Thyroid gland (tissue), 4 donors: ENCODE measurements at regions not wholly inside any gene's neighbourhood (a gene's known extent, or its start where the extent isn't known, plus 50 kb on each side); places are given as distances from the start of the nearest gene placed in this dataset.

ENCODE experiments used
- DNase-seq, 2 donors: peaks; one replicate each; pipeline ENCODE4 v3.0.0-alpha.2; 2019
- H3K27ac ChIP-seq, 3 donors: fragments of 200-600 bp; sonication (generic); 1 replicate in 2 of 3; 2 replicates in 1 of 3; pipeline ENCODE4 v1.5.1; 2016 to 2019; ENCODE audit warnings: mild to moderate bottlenecking in 1 of 3, moderate library complexity in 1 of 3
- H3K27me3 ChIP-seq: fragments of 200-600 bp; sonication (generic); one replicate; pipeline ENCODE4 v1.5.1; 2019
- H3K36me3 ChIP-seq, 2 donors: fragments of 200-600 bp; sonication (generic); one replicate each; pipeline ENCODE4 v1.5.1; 2016 to 2019
- H3K4me1 ChIP-seq, 2 donors: fragments of 200-600 bp; sonication (generic); one replicate each; pipeline ENCODE4 v1.5.1; 2017 to 2019
- H3K4me3 ChIP-seq, 3 donors: fragments of 200-600 bp; sonication (generic); replicated peaks in 1 of 3; 1 replicate in 2 of 3; 2 replicates in 1 of 3; pipeline ENCODE4 v1.5.1; 2016; ENCODE audit warnings: mild to moderate bottlenecking in 1 of 3
- H3K9me3 ChIP-seq: fragments of 200-600 bp; sonication (generic); one replicate; pipeline ENCODE4 v1.5.1; 2017
- POLR2A ChIP-seq, 2 donors: fragments of 450-650 bp; IDR thresholded peaks; one replicate each; pipeline ENCODE4 v1.6.1; 2017; ENCODE audit warnings: antibody characterized with exemption in 2 of 2, mild to moderate bottlenecking in 2 of 2, moderate library complexity in 1 of 2
- WGBS, 2 donors: methylation state at CpG; one replicate each; pipeline ENCODE4 v1.1.5; 2017; 5-methylcytosine and 5-hydroxymethylcytosine counted together
- intact Hi-C: fragments of 100-400 bp; cut with DNase I; formaldehyde crosslinking; loops from one replicate; pipeline ENCODE4 v1.15.1; 2023
- TF ChIP-seq, protein P1 (sequence below), 6 experiments: fragments of 200-600 bp in 3 of 6; fragments of 450-650 bp in 3 of 6; sonication (generic) in 3 of 6; IDR thresholded peaks; one replicate each; pipeline ENCODE4 v1.5.1; 2016 to 2019; ENCODE audit warnings: antibody characterized with exemption in 6 of 6, mild to moderate bottlenecking in 2 of 6, inconsistent platforms in 1 of 6, moderate library complexity in 1 of 6

DNA sequence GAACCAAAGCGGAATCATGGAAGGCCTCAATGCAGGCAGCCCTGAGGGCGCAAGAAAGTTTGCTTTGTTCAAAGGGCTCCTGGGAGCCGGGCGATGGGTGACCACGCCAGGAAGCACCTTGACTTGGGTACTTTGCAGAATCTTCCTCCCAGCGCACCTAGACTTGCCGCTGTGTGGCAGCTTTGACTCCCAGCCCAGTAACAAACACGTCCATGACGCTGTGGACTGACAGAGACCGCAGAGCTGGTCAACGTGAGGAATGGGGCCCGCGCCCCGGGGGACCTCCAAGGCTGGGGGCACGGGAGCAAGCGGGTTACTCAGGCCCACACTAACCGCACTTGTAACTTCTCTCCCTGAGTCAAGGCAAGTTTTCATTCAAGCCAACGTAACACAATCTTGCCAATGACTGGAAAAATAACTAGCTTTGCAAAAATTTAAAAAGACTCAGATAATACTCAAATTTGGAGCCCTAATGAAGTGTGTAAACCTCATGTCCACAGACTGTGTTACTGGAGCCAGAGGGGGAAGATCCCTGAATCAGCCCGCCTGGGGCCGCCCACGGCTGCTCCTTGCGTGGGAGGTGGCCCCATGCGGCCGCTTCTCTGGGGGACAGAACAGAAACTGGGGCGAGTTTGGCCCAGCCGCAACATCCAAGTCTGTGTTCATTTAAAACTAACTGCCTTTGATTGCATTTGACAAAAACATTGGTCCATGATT lies 130.8 kb downstream of the DNAJB6 start:
- H3K4me3 ChIP-seq = no peak overlapping the region
- H3K9me3 ChIP-seq = no peaks in the 10 kb centered on the region
- H3K27me3 ChIP-seq = no peaks in the 10 kb centered on the region
- whole genome bisulfite sequencing, 2 donors = 76 to 77% methylated on average over 17 to 26 of the region's 26 CpGs
- H3K36me3 ChIP-seq = no peaks in the 10 kb centered on the region
- no peak for TF ChIP-seq POLR2A (IDR thresholded peaks at IDR 0.05)
- TF ChIP-seq, protein P1, sequence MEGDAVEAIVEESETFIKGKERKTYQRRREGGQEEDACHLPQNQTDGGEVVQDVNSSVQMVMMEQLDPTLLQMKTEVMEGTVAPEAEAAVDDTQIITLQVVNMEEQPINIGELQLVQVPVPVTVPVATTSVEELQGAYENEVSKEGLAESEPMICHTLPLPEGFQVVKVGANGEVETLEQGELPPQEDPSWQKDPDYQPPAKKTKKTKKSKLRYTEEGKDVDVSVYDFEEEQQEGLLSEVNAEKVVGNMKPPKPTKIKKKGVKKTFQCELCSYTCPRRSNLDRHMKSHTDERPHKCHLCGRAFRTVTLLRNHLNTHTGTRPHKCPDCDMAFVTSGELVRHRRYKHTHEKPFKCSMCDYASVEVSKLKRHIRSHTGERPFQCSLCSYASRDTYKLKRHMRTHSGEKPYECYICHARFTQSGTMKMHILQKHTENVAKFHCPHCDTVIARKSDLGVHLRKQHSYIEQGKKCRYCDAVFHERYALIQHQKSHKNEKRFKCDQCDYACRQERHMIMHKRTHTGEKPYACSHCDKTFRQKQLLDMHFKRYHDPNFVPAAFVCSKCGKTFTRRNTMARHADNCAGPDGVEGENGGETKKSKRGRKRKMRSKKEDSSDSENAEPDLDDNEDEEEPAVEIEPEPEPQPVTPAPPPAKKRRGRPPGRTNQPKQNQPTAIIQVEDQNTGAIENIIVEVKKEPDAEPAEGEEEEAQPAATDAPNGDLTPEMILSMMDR (IDR thresholded peaks at IDR 0.05) = no peak
- no peak for DNase-seq
- intact Hi-C loops = no loop called here
- no peaks in the 10 kb centered on the region for H3K4me1 ChIP-seq
- no peak overlapping the region for H3K27ac ChIP-seq

DNA sequence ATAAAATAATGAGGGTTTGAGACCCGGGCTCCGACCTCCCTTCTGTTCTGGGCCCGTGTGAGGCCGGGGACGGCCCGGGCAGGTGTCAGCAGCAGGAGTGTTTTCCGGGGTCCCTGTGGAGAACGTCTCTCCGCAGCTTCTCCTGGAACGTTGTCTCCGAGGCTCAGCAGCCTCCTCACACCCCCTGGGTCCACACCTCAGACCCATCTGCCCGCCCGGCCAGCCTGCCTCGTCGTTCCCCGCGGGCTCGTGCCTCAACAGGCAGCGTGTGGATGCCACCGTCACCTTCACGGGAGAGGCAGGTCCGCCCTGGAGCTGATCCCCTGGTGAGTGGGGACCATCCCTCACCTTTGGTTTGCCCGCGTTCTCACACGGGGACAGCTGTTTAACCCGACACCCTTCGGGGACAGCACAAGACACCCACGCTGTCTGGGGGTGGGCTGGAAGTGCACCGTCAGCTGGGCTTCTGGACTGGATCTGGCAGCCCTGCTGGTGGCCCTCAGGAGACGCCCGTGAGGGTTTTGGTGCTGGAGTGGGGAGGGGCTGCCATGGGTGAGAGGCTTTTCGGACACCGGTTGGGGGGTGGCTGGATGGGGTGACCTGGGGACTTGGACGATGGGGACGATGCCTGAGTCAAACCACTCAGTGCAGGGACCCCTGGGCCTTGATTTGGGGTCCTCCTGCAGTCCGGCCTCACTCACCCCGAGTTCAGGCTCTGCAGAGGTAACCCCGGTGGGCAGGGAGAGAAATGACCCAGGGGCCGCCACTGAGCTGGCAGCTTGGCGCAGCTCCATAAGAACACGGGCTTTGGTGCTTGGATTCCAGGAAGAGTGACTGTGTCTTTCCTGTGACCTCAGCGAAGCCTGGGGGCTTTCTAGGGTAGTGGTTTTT lies 131.7 kb downstream of the DNAJB6 start:
- TF ChIP-seq POLR2A (IDR thresholded peaks at IDR 0.05) = no peak
- TF ChIP-seq, protein P1 (IDR thresholded peaks at IDR 0.05) = no peak
- Histone ChIP-seq H3K4me3 (no peak overlapping the region), H3K27ac (no peak overlapping the region), H3K27me3 (no peaks in the 10 kb centered on the region), H3K4me1 (no peaks in the 10 kb centered on the region), H3K36me3 (no peaks in the 10 kb centered on the region), H3K9me3 (no peaks in the 10 kb centered on the region)
- no peak for DNase-seq
- WGBS, 2 donors = 77 to 81% methylated on average over 36 of the region's 42 CpGs
- intact Hi-C loops = no loop called here

DNA sequence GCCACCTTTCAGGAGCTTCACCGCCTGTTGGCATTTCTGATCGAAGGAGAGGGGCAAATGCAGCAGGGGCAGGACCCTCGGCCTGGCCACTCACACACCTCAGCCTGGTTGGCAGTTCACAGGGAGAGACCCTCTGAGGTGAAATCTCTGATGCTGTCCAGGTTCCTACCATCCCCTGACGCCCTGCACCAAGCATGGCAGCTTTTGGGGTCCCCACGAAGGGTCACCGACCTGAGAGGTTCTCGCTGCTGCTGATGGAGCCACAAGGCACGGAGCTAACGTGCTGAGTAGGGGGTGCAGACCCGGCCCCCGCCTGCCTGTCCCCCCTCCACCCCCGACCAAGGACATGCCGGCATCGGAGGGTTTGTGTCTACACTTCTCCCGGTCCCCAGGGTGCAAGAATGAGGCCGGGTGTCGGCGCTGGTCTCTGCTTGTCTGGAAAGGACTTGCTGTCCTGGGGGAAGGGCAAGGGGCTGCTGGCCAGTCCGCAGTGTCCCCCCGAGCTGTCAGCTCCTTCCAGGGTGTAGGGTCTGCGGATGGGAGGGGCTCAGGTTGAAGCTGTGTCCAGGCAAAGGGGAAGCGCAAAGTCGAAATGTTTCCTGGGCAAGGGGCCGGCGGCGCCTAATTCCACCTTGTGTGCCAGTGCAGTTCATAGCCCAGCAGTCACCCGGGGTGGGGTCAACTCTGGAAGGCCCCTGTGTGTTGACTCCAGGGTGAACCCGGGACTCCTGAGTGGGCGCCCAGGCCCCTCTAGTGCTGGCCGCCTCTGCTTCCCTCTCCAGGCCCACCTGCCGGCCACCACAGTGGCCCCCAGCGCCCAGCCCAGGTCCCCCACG lies 132.6 kb downstream of the DNAJB6 start:
- no peaks in the 10 kb centered on the region for H3K9me3 ChIP-seq
- no peaks in the 10 kb centered on the region for H3K36me3 ChIP-seq
- no peaks in the 10 kb centered on the region for H3K4me1 ChIP-seq
- TF ChIP-seq POLR2A (IDR thresholded peaks at IDR 0.05) = no peak
- TF ChIP-seq, protein P1 (IDR thresholded peaks at IDR 0.05) = no peak
- no peaks in the 10 kb centered on the region for H3K27me3 ChIP-seq
- intact Hi-C loops = no loop called here
- 90 to 91% methylated on average over 16 to 26 of the region's 33 CpGs for WGBS, 2 donors
- H3K4me3 ChIP-seq = no peak overlapping the region
- H3K27ac ChIP-seq = no peak overlapping the region
- DNase-seq = no peak

DNA sequence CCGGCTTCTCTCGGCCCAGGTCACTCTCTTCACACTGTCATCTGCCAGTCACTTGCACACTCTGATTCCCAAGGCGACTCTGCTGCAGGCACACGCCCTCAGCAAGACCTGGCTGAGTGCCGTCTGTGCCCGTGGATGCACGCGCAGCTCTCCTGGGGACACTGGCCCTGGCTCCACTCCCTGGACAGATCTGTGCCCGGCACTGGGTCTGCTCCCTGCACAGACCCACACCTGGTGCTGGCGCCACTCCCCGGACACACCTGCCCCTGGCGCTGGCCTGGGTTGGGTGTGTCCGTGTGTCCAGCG lies 133.2 kb downstream of the DNAJB6 start:
- TF ChIP-seq, protein P1 (IDR thresholded peaks at IDR 0.05) = no peak
- TF ChIP-seq POLR2A (IDR thresholded peaks at IDR 0.05) = no peak
- H3K27ac ChIP-seq = no peak overlapping the region
- no peak overlapping the region for H3K4me3 ChIP-seq
- intact Hi-C loops = no loop called here
- H3K9me3 ChIP-seq = no peaks in the 10 kb centered on the region
- H3K36me3 ChIP-seq = no peaks in the 10 kb centered on the region
- no peaks in the 10 kb centered on the region for H3K4me1 ChIP-seq
- no peak for DNase-seq
- no peaks in the 10 kb centered on the region for H3K27me3 ChIP-seq
- 88% methylated on average over 6 to 8 of the region's 14 CpGs for WGBS, 2 donors
